ENCODE measurements at regions not wholly inside any gene's neighbourhood (a gene's known extent, or its start where the extent isn't known, plus 50 kb on each side); places are given as distances from the start of the nearest gene placed in this dataset.
"Not testable (repeated sequence)": the region's sequence is repeated elsewhere in the genome, so short reads cannot be mapped to it uniquely, and the experiment has no call there.

DNA sequence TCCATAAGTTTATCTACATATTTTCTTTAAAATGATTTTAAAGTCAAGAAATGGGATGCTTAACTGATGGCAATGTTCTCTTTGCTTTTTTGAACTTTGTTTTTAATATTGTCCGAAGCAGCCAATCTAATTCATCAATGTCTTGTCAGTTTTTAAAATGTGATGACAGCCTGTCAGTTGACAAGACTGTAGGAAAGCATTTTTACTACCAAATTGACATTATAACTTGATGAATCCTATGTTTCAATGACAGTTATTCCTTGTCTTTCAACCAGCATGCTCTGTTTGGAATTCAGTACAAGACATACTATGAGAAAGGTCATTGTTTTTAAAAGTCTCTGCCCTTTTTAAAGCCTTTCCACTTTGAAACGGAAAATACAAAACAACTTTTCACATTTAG lies 1073.2 kb downstream of the TMTC2 start:
- Histone ChIP-seq H3K4me3 (ENCODE audit: low read length) (no peak overlapping the region), H3K4me1 (ENCODE audit: insufficient read depth, low read length) (no peaks in the 10 kb centered on the region), H3K27ac (ENCODE audit: low read depth, low read length) (no peak overlapping the region), H3K9me3 (ENCODE audit: insufficient read depth, low read depth, low read length) (0 out of 2 replicates have a peak, but pooled peaks cover 4% of the 10 kb centered on the region), H3K27me3 (ENCODE audit: insufficient read depth, low read length) (no peaks in the 10 kb centered on the region), H3K36me3 (ENCODE audit: insufficient read depth, low read length) (no peaks in the 10 kb centered on the region), H3K9ac (ENCODE audit: low read depth, low read length) (no peak overlapping the region)
- 100% methylated on average over 1 of the region's 2 CpGs for WGBS

DNA sequence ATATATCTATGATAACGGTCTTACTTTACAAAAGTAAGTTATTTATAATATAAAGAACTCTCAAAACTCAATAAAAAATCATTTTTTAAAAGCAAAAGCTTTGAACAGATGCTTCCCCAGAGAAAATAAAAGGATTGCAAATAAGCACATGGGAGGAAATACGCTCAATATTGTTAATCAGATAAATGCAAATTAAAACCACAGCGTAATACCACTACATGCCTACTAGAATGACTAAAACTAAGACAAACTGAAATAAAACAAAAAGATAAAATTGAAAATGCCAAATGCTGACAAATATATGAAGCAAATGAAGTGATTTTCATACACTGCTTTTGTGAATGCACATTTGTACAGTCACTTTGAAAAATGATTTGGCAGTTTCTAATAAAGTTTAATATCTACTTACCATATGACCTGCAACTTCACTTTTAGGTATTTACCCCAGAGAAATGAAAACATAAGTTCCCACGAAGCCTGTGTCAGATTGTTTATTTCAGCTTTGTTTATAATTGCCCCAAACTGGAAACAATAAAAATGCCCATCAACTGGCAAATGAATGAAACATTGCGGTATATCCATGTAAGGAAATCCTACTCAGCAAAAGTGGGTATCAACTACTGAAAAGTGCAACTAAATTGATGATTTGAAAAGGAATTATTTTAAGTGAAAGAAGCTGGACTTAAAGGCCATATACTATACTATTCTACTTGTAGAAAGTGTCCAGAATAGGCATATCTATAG lies 1072.4 kb downstream of the TMTC2 start:
- 97% methylated on average over 2 of the region's 5 CpGs for WGBS
- Histone ChIP-seq H3K27me3 (ENCODE audit: insufficient read depth, low read length) (no peaks in the 10 kb centered on the region), H3K36me3 (ENCODE audit: insufficient read depth, low read length) (no peaks in the 10 kb centered on the region), H3K4me1 (ENCODE audit: insufficient read depth, low read length) (no peaks in the 10 kb centered on the region), H3K9me3 (ENCODE audit: insufficient read depth, low read depth, low read length) (0 out of 2 replicates have a peak, but pooled peaks cover 4% of the 10 kb centered on the region), H3K4me3 (ENCODE audit: low read length) (no peak overlapping the region), H3K9ac (ENCODE audit: low read depth, low read length) (no peak overlapping the region), H3K27ac (ENCODE audit: low read depth, low read length) (no peak overlapping the region)

DNA sequence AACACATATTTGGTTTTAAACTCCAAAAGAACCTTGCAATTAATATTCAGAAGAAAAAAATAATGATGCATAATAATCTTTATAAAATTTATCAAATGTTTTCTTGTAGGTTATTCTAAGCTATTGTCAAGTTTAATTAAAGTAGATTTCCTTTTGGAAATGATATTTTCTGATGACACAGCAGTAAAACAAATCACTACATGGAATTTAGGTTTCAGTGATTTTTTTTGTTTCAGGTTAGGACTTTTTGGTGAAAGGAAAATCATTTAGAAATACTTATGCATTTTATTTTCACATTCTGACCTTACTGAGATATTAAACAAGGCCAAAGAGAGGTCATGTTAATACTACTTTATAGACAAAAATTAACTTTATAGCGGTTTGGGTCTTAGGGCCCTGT lies 1067.2 kb downstream of the TMTC2 start:
- Histone ChIP-seq H3K4me1 (ENCODE audit: insufficient read depth, low read length) (no peaks in the 10 kb centered on the region), H3K27me3 (ENCODE audit: insufficient read depth, low read length) (no peaks in the 10 kb centered on the region), H3K9ac (ENCODE audit: low read depth, low read length) (no peak overlapping the region), H3K36me3 (ENCODE audit: insufficient read depth, low read length) (no peaks in the 10 kb centered on the region), H3K9me3 (ENCODE audit: insufficient read depth, low read depth, low read length) (no peaks in the 10 kb centered on the region), H3K27ac (ENCODE audit: low read depth, low read length) (no peak overlapping the region), H3K4me3 (ENCODE audit: low read length) (no peak overlapping the region)
- WGBS, result no CpG with 5 or more reads among the region's 1 CpG

DNA sequence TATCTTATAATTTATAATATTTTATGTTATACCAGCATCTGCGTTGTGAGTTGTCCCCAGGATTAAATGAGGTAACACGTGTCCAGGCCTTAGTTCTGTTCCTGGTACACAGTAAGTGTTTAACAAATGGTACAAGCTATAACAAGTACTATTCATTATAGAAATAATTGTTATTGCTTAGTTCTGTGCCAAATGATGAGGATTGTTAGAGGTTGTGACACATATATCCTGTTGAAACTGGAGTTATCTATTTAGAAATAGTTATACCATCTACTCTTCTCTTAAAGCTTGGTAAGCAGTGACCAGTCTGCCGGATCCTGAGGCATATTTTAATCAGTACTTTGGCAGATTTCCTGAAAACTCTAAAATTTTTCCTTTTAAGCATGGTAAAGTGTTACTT lies 1066.5 kb downstream of the TMTC2 start:
- 89% methylated on average over 3 of the region's 3 CpGs for WGBS

DNA sequence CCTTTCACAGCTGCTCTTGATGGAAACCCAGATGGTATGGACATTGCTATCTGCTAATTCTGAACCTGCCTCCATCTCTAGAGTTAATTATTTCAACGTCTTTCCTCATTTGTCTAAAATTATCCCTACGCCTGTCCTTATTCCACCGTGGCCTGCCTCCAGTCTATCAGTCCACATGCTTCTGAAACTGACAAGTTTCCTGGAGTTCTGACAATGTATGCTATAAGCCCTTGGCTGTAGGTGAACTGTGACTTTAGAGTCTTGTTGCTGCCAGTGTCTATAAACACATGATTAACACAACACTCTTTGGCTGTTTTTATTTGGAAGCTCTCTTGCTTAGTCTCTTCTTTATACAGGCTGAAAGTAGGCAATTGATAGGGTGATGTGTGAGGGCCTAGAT lies 1052.9 kb downstream of the TMTC2 start:
- WGBS, result 95% methylated on average over 3 of the region's 3 CpGs
- no peaks in the 10 kb centered on the region for H3K27me3 ChIP-seq (ENCODE audit: insufficient read depth, low read length)
- no peaks in the 10 kb centered on the region for H3K36me3 ChIP-seq (ENCODE audit: insufficient read depth, low read length)
- no peaks in the 10 kb centered on the region for H3K4me1 ChIP-seq (ENCODE audit: insufficient read depth, low read length)
- no peak overlapping the region for H3K4me3 ChIP-seq (ENCODE audit: low read length)
- no peak overlapping the region for H3K9ac ChIP-seq (ENCODE audit: low read depth, low read length)
- H3K27ac ChIP-seq (ENCODE audit: low read depth, low read length), result no peak overlapping the region
- H3K9me3 ChIP-seq (ENCODE audit: insufficient read depth, low read depth, low read length), result no peaks in the 10 kb centered on the region

More for the DNA sequence above, 1066.5 kb downstream of the TMTC2 start:
- Histone ChIP-seq H3K36me3 (ENCODE audit: insufficient read depth, low read length) (no peaks in the 10 kb centered on the region), H3K4me3 (ENCODE audit: low read length) (no peak overlapping the region), H3K27ac (ENCODE audit: low read depth, low read length) (no peak overlapping the region), H3K4me1 (ENCODE audit: insufficient read depth, low read length) (no peaks in the 10 kb centered on the region), H3K9ac (ENCODE audit: low read depth, low read length) (no peak overlapping the region), H3K27me3 (ENCODE audit: insufficient read depth, low read length) (no peaks in the 10 kb centered on the region), H3K9me3 (ENCODE audit: insufficient read depth, low read depth, low read length) (no peaks in the 10 kb centered on the region)

DNA sequence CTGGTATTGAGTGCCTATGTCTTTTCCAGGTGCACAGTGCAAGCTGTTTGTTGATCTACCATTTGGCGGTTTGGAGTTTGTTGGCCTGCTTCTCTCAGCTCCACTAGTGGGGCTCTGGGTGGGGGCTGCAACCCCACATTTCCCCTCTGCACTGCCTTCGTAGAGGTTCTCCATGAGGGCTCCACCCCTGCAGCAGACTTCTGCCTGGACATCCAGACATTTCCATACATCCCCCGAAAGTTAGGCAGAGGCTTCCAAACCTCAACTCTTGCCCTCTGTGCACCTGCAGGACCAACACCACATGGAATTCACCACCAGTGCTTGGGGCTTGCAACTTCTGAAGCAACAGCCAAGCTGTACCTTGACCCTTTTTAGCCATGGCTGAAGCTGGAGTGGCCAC lies 1024.1 kb downstream of the TMTC2 start:
- peaks cover 38% of the 10 kb centered on the region for H3K9me3 ChIP-seq (ENCODE audit: insufficient read depth, low read depth, low read length)
- no peak overlapping the region for H3K4me3 ChIP-seq (ENCODE audit: low read length)
- H3K36me3 ChIP-seq (ENCODE audit: insufficient read depth, low read length), result no peaks in the 10 kb centered on the region

DNA sequence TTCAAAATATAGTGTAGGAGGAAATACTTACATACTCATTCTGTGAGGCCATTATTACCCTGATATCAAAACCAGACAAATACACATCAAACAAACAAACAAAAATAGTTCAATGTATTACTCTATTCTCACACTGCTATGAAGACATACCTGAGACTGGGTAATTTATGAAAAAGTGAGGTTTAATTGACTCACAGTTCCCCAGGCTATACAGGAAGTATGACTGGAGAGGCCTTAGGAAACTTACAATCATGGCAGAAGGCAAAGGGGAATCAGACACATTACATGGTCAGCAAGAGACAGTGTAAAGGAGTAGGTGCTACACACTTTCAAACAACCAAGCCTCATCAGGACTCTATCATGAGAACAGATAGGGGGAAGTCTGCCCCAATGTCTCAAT lies 1023.2 kb downstream of the TMTC2 start:
- Histone ChIP-seq H3K4me3 (ENCODE audit: low read length) (no peak overlapping the region), H3K9ac (ENCODE audit: low read depth, low read length) (no peak overlapping the region), H3K9me3 (ENCODE audit: insufficient read depth, low read depth, low read length) (peaks cover 38% of the 10 kb centered on the region), H3K36me3 (ENCODE audit: insufficient read depth, low read length) (no peaks in the 10 kb centered on the region), H3K27me3 (ENCODE audit: insufficient read depth, low read length) (no peaks in the 10 kb centered on the region), H3K27ac (ENCODE audit: low read depth, low read length) (no peak overlapping the region), H3K4me1 (ENCODE audit: insufficient read depth, low read length) (no peaks in the 10 kb centered on the region)

More for the DNA sequence above, 1024.1 kb downstream of the TMTC2 start:
- H3K4me1 ChIP-seq (ENCODE audit: insufficient read depth, low read length), result no peaks in the 10 kb centered on the region
- H3K27me3 ChIP-seq (ENCODE audit: insufficient read depth, low read length), result no peaks in the 10 kb centered on the region
- H3K27ac ChIP-seq (ENCODE audit: low read depth, low read length), result peak overlapping the region; percentile 3; the same call in 1 of the 2 replicates
- H3K9ac ChIP-seq (ENCODE audit: low read depth, low read length), result no peak overlapping the region
- WGBS, result 95% methylated on average over 3 of the region's 3 CpGs

DNA sequence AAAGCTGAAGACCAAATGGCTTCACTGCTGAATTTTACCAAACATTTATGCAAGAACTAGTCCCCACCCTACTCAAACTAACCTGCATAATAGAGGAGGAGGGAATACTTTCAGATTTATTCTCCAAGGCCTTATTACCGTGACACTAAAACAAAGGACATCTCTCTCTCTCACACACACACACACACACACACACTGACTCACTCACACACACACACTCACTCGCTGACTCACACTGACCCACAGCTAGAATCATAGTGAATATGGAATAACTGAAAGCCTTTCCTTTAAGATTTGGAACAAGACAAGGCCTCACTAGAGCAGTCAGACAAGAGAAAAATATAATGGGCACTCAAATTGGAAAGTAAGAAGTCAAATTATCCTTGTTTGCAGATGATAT lies 1014.1 kb downstream of the TMTC2 start:
- Histone ChIP-seq H3K27ac (ENCODE audit: low read depth, low read length) (no peak overlapping the region), H3K27me3 (ENCODE audit: insufficient read depth, low read length) (no peaks in the 10 kb centered on the region), H3K9ac (ENCODE audit: low read depth, low read length) (no peak overlapping the region), H3K9me3 (ENCODE audit: insufficient read depth, low read depth, low read length) (no peaks in the 10 kb centered on the region), H3K36me3 (ENCODE audit: insufficient read depth, low read length) (no peaks in the 10 kb centered on the region), H3K4me1 (ENCODE audit: insufficient read depth, low read length) (no peaks in the 10 kb centered on the region), H3K4me3 (ENCODE audit: low read length) (no peak overlapping the region)
- 81% methylated on average over 2 of the region's 2 CpGs for WGBS

DNA sequence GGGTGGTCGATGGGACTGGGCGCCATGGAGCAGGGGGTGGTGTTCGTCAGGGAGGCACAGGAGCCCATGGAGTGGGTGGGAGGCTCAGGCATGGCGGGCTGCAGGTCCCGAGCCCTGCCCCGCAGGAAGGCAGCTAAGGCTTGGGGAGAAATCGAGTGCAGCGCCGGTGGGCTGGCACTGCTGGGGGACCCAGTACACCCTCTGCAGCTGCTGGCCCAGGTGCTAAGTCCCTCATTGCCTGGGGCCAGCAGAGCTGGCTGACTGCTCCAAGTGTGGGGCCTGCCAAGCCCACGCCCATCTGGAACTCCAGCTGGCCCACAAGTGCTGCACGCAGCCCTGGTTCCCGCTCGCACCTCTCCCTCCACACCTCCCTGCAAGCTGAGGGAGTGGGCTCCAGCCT lies 1009.6 kb downstream of the TMTC2 start:
- not testable (repeated sequence) for H3K4me3 ChIP-seq (ENCODE audit: low read length); H3K27me3 ChIP-seq (ENCODE audit: insufficient read depth, low read length); H3K27ac ChIP-seq (ENCODE audit: low read depth, low read length); H3K9me3 ChIP-seq (ENCODE audit: insufficient read depth, low read depth, low read length); H3K9ac ChIP-seq (ENCODE audit: low read depth, low read length); H3K4me1 ChIP-seq (ENCODE audit: insufficient read depth, low read length); H3K36me3 ChIP-seq (ENCODE audit: insufficient read depth, low read length)
- WGBS, result 84% methylated on average over 11 of the region's 13 CpGs

DNA sequence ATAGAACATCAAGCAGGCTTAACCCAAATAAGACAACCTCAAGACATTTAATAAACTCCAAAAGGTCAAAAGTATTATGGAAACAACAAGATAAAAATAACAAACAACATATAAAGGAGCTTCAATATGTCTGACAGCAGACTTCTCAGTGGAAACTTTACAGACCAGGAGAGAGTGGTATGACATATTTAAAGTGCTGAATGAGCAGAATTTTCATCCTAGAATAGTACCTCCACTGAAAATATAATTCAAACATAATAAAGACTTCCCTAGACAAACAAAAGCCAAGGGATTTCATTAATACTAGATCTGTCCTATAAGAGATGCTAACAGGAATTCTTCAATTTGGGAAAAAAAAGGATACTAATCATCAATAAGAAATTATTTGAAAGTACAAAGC lies 1005.0 kb downstream of the TMTC2 start:
- no peaks in the 10 kb centered on the region for H3K4me1 ChIP-seq (ENCODE audit: insufficient read depth, low read length)
- no peak overlapping the region for H3K9ac ChIP-seq (ENCODE audit: low read depth, low read length)
- no peak overlapping the region for H3K4me3 ChIP-seq (ENCODE audit: low read length)
- no peaks in the 10 kb centered on the region for H3K9me3 ChIP-seq (ENCODE audit: insufficient read depth, low read depth, low read length)
- H3K36me3 ChIP-seq (ENCODE audit: insufficient read depth, low read length), result no peaks in the 10 kb centered on the region
- no peak overlapping the region for H3K27ac ChIP-seq (ENCODE audit: low read depth, low read length)
- H3K27me3 ChIP-seq (ENCODE audit: insufficient read depth, low read length), result no peaks in the 10 kb centered on the region

DNA sequence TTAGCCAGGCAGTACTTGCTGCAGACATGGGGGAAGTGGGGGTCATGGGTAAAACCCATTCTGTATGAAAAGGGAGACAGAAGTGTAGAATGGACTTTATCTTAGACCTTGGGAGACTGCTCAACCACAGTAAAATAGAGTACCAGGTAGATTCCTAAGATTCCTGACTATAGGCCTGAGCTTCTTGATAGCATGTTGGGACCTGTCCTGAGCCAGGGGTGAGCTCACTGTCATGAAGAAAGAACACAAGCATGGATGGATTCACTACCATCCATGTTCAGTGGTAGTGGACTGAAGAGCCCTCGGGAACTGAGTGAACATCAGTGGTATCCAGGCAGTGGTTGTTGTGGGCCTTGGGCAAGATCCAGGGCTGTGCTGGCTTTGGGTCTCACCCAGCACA lies 1003.8 kb downstream of the TMTC2 start:
- Histone ChIP-seq H3K9ac (ENCODE audit: low read depth, low read length) (no peak overlapping the region), H3K27ac (ENCODE audit: low read depth, low read length) (no peak overlapping the region), H3K36me3 (ENCODE audit: insufficient read depth, low read length) (no peaks in the 10 kb centered on the region), H3K4me3 (ENCODE audit: low read length) (no peak overlapping the region), H3K4me1 (ENCODE audit: insufficient read depth, low read length) (no peaks in the 10 kb centered on the region), H3K9me3 (ENCODE audit: insufficient read depth, low read depth, low read length) (no peaks in the 10 kb centered on the region), H3K27me3 (ENCODE audit: insufficient read depth, low read length) (no peaks in the 10 kb centered on the region)
- 92% methylated on average over 1 of the region's 1 CpG for WGBS

DNA sequence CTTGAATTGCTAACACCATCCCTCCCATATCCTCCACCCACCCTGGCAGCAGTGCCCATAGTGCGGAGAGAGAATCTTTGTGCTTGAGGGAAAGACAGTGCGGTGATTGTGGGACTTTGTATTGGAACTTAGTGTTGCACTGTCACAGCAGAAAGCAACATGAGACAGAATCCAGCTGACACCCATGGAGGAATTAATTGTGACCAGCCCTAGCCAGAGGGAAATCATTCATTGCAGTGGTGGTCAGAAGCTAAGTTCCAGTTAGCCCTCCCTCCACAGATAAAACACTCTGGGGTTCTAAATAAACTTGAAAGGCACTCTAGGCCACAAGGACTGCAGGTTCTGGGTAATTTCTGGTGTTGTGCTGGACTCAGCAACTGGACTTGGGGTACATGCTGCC lies 1002.6 kb downstream of the TMTC2 start:
- H3K9ac ChIP-seq (ENCODE audit: low read depth, low read length), result no peak overlapping the region
- 96% methylated on average over 2 of the region's 2 CpGs for WGBS

More for the DNA sequence above, 1002.6 kb downstream of the TMTC2 start:
- H3K4me1 ChIP-seq (ENCODE audit: insufficient read depth, low read length), result no peaks in the 10 kb centered on the region
- H3K4me3 ChIP-seq (ENCODE audit: low read length), result no peak overlapping the region
- no peaks in the 10 kb centered on the region for H3K36me3 ChIP-seq (ENCODE audit: insufficient read depth, low read length)
- H3K9me3 ChIP-seq (ENCODE audit: insufficient read depth, low read depth, low read length), result no peaks in the 10 kb centered on the region
- H3K27ac ChIP-seq (ENCODE audit: low read depth, low read length), result no peak overlapping the region
- no peaks in the 10 kb centered on the region for H3K27me3 ChIP-seq (ENCODE audit: insufficient read depth, low read length)

All from HUES64 (cell line).